HEK293 (cell line): ENCODE measurements at regions not wholly inside any gene's neighbourhood (a gene's known extent, or its start where the extent isn't known, plus 50 kb on each side); places are given as distances from the start of the nearest gene placed in this dataset.

Experiments used
- ATF2 ChIP-seq: fragments of 450-650 bp; formaldehyde crosslinking; IDR thresholded peaks from 2 replicates; pipeline ENCODE4 v1.5.1; 2016; ENCODE audit warnings: missing biosample characterization, missing genetic modification characterization, low read depth
- CTCF ChIP-seq: fragments of 450-650 bp; formaldehyde crosslinking; IDR thresholded peaks from 2 replicates; pipeline ENCODE4 v1.5.1; 2016; ENCODE audit warnings: missing biosample characterization, missing genetic modification characterization
- REST ChIP-seq: fragments of 450-650 bp; formaldehyde crosslinking; IDR thresholded peaks from 2 replicates; pipeline ENCODE4 v1.5.1; 2016; ENCODE audit warnings: missing biosample characterization, missing genetic modification characterization
- SP2 ChIP-seq: fragments of 450-650 bp; formaldehyde crosslinking; IDR thresholded peaks from 2 replicates; pipeline ENCODE4 v1.5.1; 2016; ENCODE audit warnings: missing biosample characterization, missing genetic modification characterization
- ZBTB49 ChIP-seq: fragments of 450-650 bp; formaldehyde crosslinking; IDR thresholded peaks from 2 replicates; pipeline ENCODE4 v1.5.1; 2016; ENCODE audit warnings: missing biosample characterization, missing genetic modification characterization, low read depth
- ZNF132 ChIP-seq: fragments of 450-650 bp; formaldehyde crosslinking; IDR thresholded peaks from 2 replicates; pipeline ENCODE4 v1.5.1; 2017; ENCODE audit warnings: missing biosample characterization, missing genetic modification characterization, borderline replicate concordance
- ZNF394 ChIP-seq: fragments of 450-650 bp; formaldehyde crosslinking; IDR thresholded peaks from 2 replicates; pipeline ENCODE4 v1.5.1; 2016; ENCODE audit warnings: missing biosample characterization, missing genetic modification characterization, mild to moderate bottlenecking, moderate library complexity, borderline replicate concordance
- ZNF449 ChIP-seq: fragments of 450-650 bp; formaldehyde crosslinking; IDR thresholded peaks from 2 replicates; pipeline ENCODE4 v1.5.1; 2017; ENCODE audit warnings: missing biosample characterization, mild to moderate bottlenecking, missing genetic modification characterization, moderate library complexity
- ZNF501 ChIP-seq: fragments of 450-650 bp; formaldehyde crosslinking; IDR thresholded peaks from 2 replicates; pipeline ENCODE4 v1.5.1; 2016; ENCODE audit warnings: missing biosample characterization, missing genetic modification characterization
- ZNF600 ChIP-seq: fragments of 450-650 bp; formaldehyde crosslinking; IDR thresholded peaks from 2 replicates; pipeline ENCODE4 v1.5.1; 2016; ENCODE audit warnings: missing biosample characterization, missing genetic modification characterization
- ZNF664 ChIP-seq: fragments of 450-650 bp; formaldehyde crosslinking; IDR thresholded peaks from 2 replicates; pipeline ENCODE4 v1.5.1; 2016; ENCODE audit warnings: missing biosample characterization, missing genetic modification characterization

- TF ChIP-seq ZNF600 (tag by site-specific recombination): no peak
- TF ChIP-seq ZNF394 (tag by site-specific recombination): no peak
- TF ChIP-seq ZNF501 (tag by site-specific recombination): no peak; the same call in 1 of the 2 replicates
- no peak for TF ChIP-seq REST
- TF ChIP-seq CTCF (tag by site-specific recombination): peak; percentile 97
- TF ChIP-seq ZNF449 (tag by site-specific recombination): peak; percentile 82
- TF ChIP-seq ZBTB49 (tag by site-specific recombination): no peak
- no peak for TF ChIP-seq SP2 (tag by site-specific recombination)
- no peak for TF ChIP-seq ZNF132
- TF ChIP-seq ATF2 (tag by site-specific recombination): no peak
- no peak for TF ChIP-seq ZNF664
Observed at GRCh38 chr2:47272031-47272864, 95.9 kb upstream of the CALM2 start.
